ENCODE measurements at regions not wholly inside any gene's neighbourhood (a gene's known extent, or its start where the extent isn't known, plus 50 kb on each side); places are given as distances from the start of the nearest gene placed in this dataset.
"Not testable (repeated sequence)": the region's sequence is repeated elsewhere in the genome, so short reads cannot be mapped to it uniquely, and the experiment has no call there.

GRCh38 chr17:70936724-70937123, 767.4 kb downstream of the KCNJ2 start:
- in situ Hi-C loops (cut with HindIII; ENCODE audit: low sequenced_read_pairs), result no loop called here
- no peak overlapping the region for H3K4me3 ChIP-seq (ENCODE audit: low read depth, low read length)
- no peak for DNase-seq (ENCODE audit: low read depth)
- no peak for TF ChIP-seq CTCF (IDR thresholded peaks at IDR 0.05; ENCODE audit: low read depth, low read length, missing control alignments)

- in situ Hi-C loops (cut with HindIII; ENCODE audit: low sequenced_read_pairs), result no loop called here
- DNase-seq (ENCODE audit: low read depth), result no peak
These were observed 769.0 kb downstream of the KCNJ2 start for GRCh38 chr17:70938336-70938735.

GRCh38 chr17:70945386-70945785, 776.1 kb downstream of the KCNJ2 start:
- TF ChIP-seq CTCF (IDR thresholded peaks at IDR 0.05; ENCODE audit: low read depth, low read length, missing control alignments), result no peak
- in situ Hi-C loops (cut with HindIII; ENCODE audit: low sequenced_read_pairs), result no loop called here
- no peak for DNase-seq (ENCODE audit: low read depth)

More at GRCh38 chr17:70938336-70938735, 769.0 kb downstream of the KCNJ2 start:
- no peak for TF ChIP-seq CTCF (IDR thresholded peaks at IDR 0.05; ENCODE audit: low read depth, low read length, missing control alignments)
- H3K4me3 ChIP-seq (ENCODE audit: low read depth, low read length), result no peak overlapping the region

GRCh38 chr17:70947215-70947614, 777.9 kb downstream of the KCNJ2 start:
- no peak for TF ChIP-seq CTCF (IDR thresholded peaks at IDR 0.05; ENCODE audit: low read depth, low read length, missing control alignments)
- H3K4me3 ChIP-seq (ENCODE audit: low read depth, low read length), result no peak overlapping the region
- no peak for DNase-seq (ENCODE audit: low read depth)
- in situ Hi-C loops (cut with HindIII; ENCODE audit: low sequenced_read_pairs), result no loop called here

More at GRCh38 chr17:70945386-70945785, 776.1 kb downstream of the KCNJ2 start:
- no peak overlapping the region for H3K4me3 ChIP-seq (ENCODE audit: low read depth, low read length)

- in situ Hi-C loops (cut with HindIII; ENCODE audit: low sequenced_read_pairs), result no loop called here
- no peak overlapping the region for H3K4me3 ChIP-seq (ENCODE audit: low read depth, low read length)
- TF ChIP-seq CTCF (IDR thresholded peaks at IDR 0.05; ENCODE audit: low read depth, low read length, missing control alignments), result no peak
- no peak for DNase-seq (ENCODE audit: low read depth)
These were observed 778.6 kb downstream of the KCNJ2 start for GRCh38 chr17:70947636-70948565.

- in situ Hi-C loops (cut with HindIII; ENCODE audit: low sequenced_read_pairs); DNase-seq (ENCODE audit: low read depth); H3K4me3 ChIP-seq (ENCODE audit: low read depth, low read length): not testable (repeated sequence)
These were observed 783.8 kb downstream of the KCNJ2 start for GRCh38 chr17:70953140-70953539.

- H3K4me3 ChIP-seq (ENCODE audit: low read depth, low read length), result no peak overlapping the region
- no peak for TF ChIP-seq CTCF (IDR thresholded peaks at IDR 0.05; ENCODE audit: low read depth, low read length, missing control alignments)
- DNase-seq (ENCODE audit: low read depth), result no peak
- in situ Hi-C loops (cut with HindIII; ENCODE audit: low sequenced_read_pairs), result no loop called here
These were observed 786.1 kb downstream of the KCNJ2 start for GRCh38 chr17:70955441-70955840.

Measured in astrocyte of the cerebellum (primary cell).